DND-41 (cell line): ENCODE measurements at regions not wholly inside any gene's neighbourhood (a gene's known extent, or its start where the extent isn't known, plus 50 kb on each side); places are given as distances from the start of the nearest gene placed in this dataset.

Source experiments
- CTCF ChIP-seq: IDR thresholded peaks from 2 replicates; pipeline ENCODE4 v1.5.1; 2012; ENCODE audit warnings: borderline replicate concordance, low read length, moderate library complexity, mild to moderate bottlenecking; ENCODE audit not compliant: poor library complexity, severe bottlenecking; ENCODE audit errors: extremely low read depth
- EZH2 ChIP-seq: IDR thresholded peaks from 3 replicates; pipeline ENCODE4 v1.6.1; 2012; ENCODE audit warnings: borderline replicate concordance, low read depth, mild to moderate bottlenecking, moderate library complexity, low read length, inconsistent platforms; ENCODE audit not compliant: severe bottlenecking

GRCh38 chr13:65940720-65941119 is 1289.4 kb downstream of the PCDH9 start:
- TF ChIP-seq EZH2 (no peak), CTCF (no peak)
